Liver (tissue), 8 donors: ENCODE measurements at regions not wholly inside any gene's neighbourhood (a gene's known extent, or its start where the extent isn't known, plus 50 kb on each side); places are given as distances from the start of the nearest gene placed in this dataset.

Source experiments
- DNase-seq: peaks from one replicate; pipeline ENCODE4 v3.0.0-alpha.2; 2017; ENCODE audit warnings: low spot score
- H3K27ac ChIP-seq, 2 donors: one replicate each; pipeline ENCODE4 v1.7.0; 2013; ENCODE audit warnings: inconsistent platforms in 2 of 2, low read length in 2 of 2, control low read depth in 1 of 2, low read depth in 1 of 2, mild to moderate bottlenecking in 1 of 2
- H3K27me3 ChIP-seq, 4 donors: one replicate each; pipeline versions ENCODE4 v1.6.1 to v1.7.0; 2013; ENCODE audit warnings: low read length in 3 of 4, inconsistent platforms in 1 of 4, mild to moderate bottlenecking in 1 of 4, moderate library complexity in 1 of 4; ENCODE audit not compliant: control insufficient read depth in 4 of 4, insufficient read depth in 4 of 4
- H3K36me3 ChIP-seq, 4 donors: one replicate each; pipeline versions ENCODE4 v1.6.1 to v1.7.0; 2013; ENCODE audit warnings: low read length in 3 of 4, mild to moderate bottlenecking in 3 of 4, low read depth in 1 of 4, moderate library complexity in 1 of 4; ENCODE audit not compliant: control insufficient read depth in 4 of 4, insufficient read depth in 3 of 4
- H3K4me1 ChIP-seq, 4 donors: one replicate each; pipeline versions ENCODE4 v1.6.1 to v1.7.0; 2013; ENCODE audit warnings: low read length in 3 of 4, mild to moderate bottlenecking in 3 of 4, moderate library complexity in 1 of 4; ENCODE audit not compliant: control insufficient read depth in 4 of 4, insufficient read depth in 4 of 4
- H3K4me3 ChIP-seq, 3 donors: one replicate each; pipeline versions ENCODE4 v1.6.1 to v1.7.0; 2013; ENCODE audit warnings: low read length in 3 of 3, control low read depth in 1 of 3, low read depth in 1 of 3, mild to moderate bottlenecking in 1 of 3
- H3K9ac ChIP-seq, 2 donors: one replicate each; pipeline ENCODE4 v1.7.0; 2013; ENCODE audit warnings: low read length in 2 of 2, mild to moderate bottlenecking in 2 of 2, moderate library complexity in 2 of 2, control low read depth in 1 of 2, low read depth in 1 of 2
- H3K9me3 ChIP-seq, 4 donors: one replicate each; pipeline versions ENCODE4 v1.6.1 to v1.7.0; 2013; ENCODE audit warnings: low read length in 3 of 4; ENCODE audit not compliant: control insufficient read depth in 4 of 4
- GABPA ChIP-seq, 2 donors: IDR thresholded peaks in 1 of 2; conservative IDR thresholded peaks in 1 of 2; 2 replicates each; pipeline ENCODE4 v1.6.1; 2016; ENCODE audit warnings: antibody characterized with exemption in 2 of 2, mild to moderate bottlenecking in 1 of 2, moderate library complexity in 1 of 2
- RAD21 ChIP-seq, 2 donors: IDR thresholded peaks; 2 replicates each; pipeline ENCODE4 v1.6.1; 2016; ENCODE audit warnings: antibody characterized with exemption in 2 of 2, mild to moderate bottlenecking in 2 of 2
- WGBS: extraction: QIAGEN DNeasy Blood & Tissue Kit; methylation state at CpG from one replicate; pipeline ENCODE4 v1.1.7; 2013; 5-methylcytosine and 5-hydroxymethylcytosine counted together
- TF ChIP-seq, protein P1 (sequence below): fragments of 150-350 bp; IDR thresholded peaks from 2 replicates; pipeline ENCODE4 v1.5.1; 2017; ENCODE audit warnings: improper control_type of control experiment, low read depth, low read length; ENCODE audit not compliant: missing input control
- TF ChIP-seq, protein P2 (sequence below): IDR thresholded peaks from 2 replicates; pipeline ENCODE4 v1.6.1; 2016; ENCODE audit warnings: antibody characterized with exemption
- donor health status: healthy.
- donor health status: healthy.
- donor health status: healthy.
- donor health status: healthy.
- donor health status: healthy.

DNA sequence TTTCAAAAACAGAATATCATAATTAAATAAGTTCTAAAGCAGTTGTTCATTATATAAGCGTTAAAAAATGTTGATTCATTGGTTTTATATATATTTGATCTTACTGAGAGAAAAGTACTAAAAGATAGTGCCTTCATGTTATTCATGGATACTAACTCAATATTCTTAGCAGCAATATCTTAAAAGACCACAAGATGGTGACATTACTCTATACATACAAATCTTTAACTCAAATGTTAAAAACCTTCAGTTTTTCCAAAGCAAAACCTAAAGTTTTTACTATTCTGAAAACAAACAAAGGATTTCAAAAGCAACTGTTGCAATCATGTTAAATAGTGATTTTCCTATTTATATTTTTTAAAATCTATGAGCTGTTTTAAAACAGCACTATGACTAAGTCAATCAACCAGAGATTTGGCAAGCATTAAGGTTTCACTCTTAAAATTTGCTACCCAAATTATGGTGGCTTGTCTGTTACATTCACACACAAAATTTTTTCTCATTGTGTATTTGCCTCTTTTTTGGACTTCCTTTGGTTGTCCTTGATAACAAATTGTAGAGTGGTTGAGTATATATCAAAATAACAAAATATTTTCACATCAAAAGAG is 50.1 kb upstream of the RERGL start:
- peak; percentile 87 to 88 for TF ChIP-seq RAD21 (IDR thresholded peaks at IDR 0.05)
- TF ChIP-seq, protein P1, sequence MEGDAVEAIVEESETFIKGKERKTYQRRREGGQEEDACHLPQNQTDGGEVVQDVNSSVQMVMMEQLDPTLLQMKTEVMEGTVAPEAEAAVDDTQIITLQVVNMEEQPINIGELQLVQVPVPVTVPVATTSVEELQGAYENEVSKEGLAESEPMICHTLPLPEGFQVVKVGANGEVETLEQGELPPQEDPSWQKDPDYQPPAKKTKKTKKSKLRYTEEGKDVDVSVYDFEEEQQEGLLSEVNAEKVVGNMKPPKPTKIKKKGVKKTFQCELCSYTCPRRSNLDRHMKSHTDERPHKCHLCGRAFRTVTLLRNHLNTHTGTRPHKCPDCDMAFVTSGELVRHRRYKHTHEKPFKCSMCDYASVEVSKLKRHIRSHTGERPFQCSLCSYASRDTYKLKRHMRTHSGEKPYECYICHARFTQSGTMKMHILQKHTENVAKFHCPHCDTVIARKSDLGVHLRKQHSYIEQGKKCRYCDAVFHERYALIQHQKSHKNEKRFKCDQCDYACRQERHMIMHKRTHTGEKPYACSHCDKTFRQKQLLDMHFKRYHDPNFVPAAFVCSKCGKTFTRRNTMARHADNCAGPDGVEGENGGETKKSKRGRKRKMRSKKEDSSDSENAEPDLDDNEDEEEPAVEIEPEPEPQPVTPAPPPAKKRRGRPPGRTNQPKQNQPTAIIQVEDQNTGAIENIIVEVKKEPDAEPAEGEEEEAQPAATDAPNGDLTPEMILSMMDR: peak; percentile 69
- TF ChIP-seq GABPA (IDR thresholded peaks at IDR 0.05 in 1 of 2, conservative IDR thresholded peaks at IDR 0.05 in 1 of 2): no peak
- TF ChIP-seq, protein P2, sequence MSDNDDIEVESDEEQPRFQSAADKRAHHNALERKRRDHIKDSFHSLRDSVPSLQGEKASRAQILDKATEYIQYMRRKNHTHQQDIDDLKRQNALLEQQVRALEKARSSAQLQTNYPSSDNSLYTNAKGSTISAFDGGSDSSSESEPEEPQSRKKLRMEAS: no peak
- no peak for DNase-seq
- Histone ChIP-seq H3K9me3 (no peaks in the 10 kb centered on the region), H3K27me3 (no peaks in the 10 kb centered on the region), H3K9ac (no peak overlapping the region), H3K4me3 (no peak overlapping the region), H3K27ac (no peak overlapping the region), H3K36me3 (no peaks in the 10 kb centered on the region), H3K4me1 (peaks cover 1 to 10% (median 8%) of the 10 kb centered on the region in 4 donors)
- 6% methylated on average over 1 of the region's 1 CpG for WGBS
